ENCODE measurements at regions not wholly inside any gene's neighbourhood (a gene's known extent, or its start where the extent isn't known, plus 50 kb on each side); places are given as distances from the start of the nearest gene placed in this dataset. TPM values are rescaled to one million over a fixed set of nuclear protein-coding genes. Genes with fewer than 3 reads are reported as not detected.

DNA sequence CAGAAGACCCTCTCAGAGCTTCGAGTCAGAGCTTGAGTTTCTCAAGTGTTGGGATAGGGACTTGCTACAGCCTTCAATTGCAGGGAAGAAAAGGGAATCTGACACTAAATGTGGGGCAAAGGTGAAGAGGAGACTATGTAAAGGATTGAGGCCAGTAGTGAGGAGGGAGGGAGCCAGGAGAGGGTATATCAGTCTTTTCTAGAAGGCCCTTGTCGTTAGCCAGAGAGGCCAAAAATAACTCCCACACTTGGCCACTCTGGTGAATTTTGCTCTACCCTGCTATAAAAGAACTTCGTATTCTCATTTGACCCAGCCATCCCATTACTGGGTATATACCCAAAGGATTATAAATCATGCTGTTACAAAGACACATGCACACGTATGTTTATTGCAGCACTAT lies 162.0 kb downstream of the MDFIC start:
- WGBS, 2 experiments (ENCODE audit: low coverage in 1 of 2, low lambda C conversion rate in 2 of 2, missing lambda C conversion rate in 2 of 2): 72 to 86% methylated on average over 4 of the region's 4 CpGs
- Histone ChIP-seq H3F3A (ENCODE audit: insufficient read depth) (0 out of 2 replicates have a peak, but pooled peaks cover 7% of the 10 kb centered on the region), H3K27me3 (replicated peaks; ENCODE audit: insufficient read depth) (no peaks in the 10 kb centered on the region), H3K79me2 (ENCODE audit: insufficient read depth) (no peaks in the 10 kb centered on the region), H3K9me2 (ENCODE audit: insufficient read depth) (no peaks in the 10 kb centered on the region), H4K20me1 (ENCODE audit: insufficient read depth) (no peaks in the 10 kb centered on the region), H3K9me3 (ENCODE audit: low read depth) (no peaks in the 10 kb centered on the region), H3K4me2 (ENCODE audit: unreplicated experiment) (no peak overlapping the region), H3K4me3 (no peak overlapping the region), H3K27ac (no peak overlapping the region), H2AFZ (no peak overlapping the region), H3K36me3 (ENCODE audit: low read depth) (no peaks in the 10 kb centered on the region), H3K9ac (no peak overlapping the region), H3K4me1 (ENCODE audit: insufficient read depth) (peaks cover 16% of the 10 kb centered on the region)
- no peak for DNase-seq
- in situ Hi-C loops (cut with MboI): no loop called here
- TF ChIP-seq EZH2phosphoT487 (IDR thresholded peaks at IDR 0.05; ENCODE audit: insufficient read depth, low read depth) (no peak), EZH2 (IDR thresholded peaks at IDR 0.05; ENCODE audit: insufficient read depth, poor library complexity, severe bottlenecking) (no peak)

DNA sequence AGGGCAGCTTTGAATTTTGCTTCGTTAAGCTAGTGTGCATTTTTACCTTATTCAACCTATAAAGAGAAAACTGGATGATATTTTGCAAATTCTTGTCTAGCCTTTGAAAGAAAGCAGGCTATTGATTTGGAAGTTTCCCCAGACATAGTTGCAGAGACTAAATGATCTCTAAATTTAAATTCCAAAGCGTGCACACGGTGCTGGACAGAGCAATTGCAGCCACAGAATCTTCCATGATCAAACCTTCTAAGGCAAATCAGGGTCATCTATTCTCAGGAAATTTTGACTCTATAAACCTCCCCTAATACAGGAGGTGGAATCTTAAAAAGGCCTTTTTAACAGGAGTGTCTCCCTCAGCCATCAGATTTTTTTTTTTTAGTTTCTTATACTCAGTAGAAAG lies 159.9 kb downstream of the MDFIC start:
- H3K79me2 ChIP-seq (ENCODE audit: insufficient read depth): no peaks in the 10 kb centered on the region
- no peaks in the 10 kb centered on the region for H3F3A ChIP-seq (ENCODE audit: insufficient read depth)
- 60 to 62% methylated on average over 3 of the region's 3 CpGs for WGBS, 2 experiments (ENCODE audit: low coverage in 1 of 2, low lambda C conversion rate in 2 of 2, missing lambda C conversion rate in 2 of 2)
- DNase-seq: no peak
- H3K9me3 ChIP-seq (ENCODE audit: low read depth): no peaks in the 10 kb centered on the region
- in situ Hi-C loops (cut with MboI): no loop called here
- TF ChIP-seq EZH2 (IDR thresholded peaks at IDR 0.05; ENCODE audit: insufficient read depth, poor library complexity, severe bottlenecking): no peak
- TF ChIP-seq EZH2phosphoT487 (IDR thresholded peaks at IDR 0.05; ENCODE audit: insufficient read depth, low read depth): no peak
- H4K20me1 ChIP-seq (ENCODE audit: insufficient read depth): no peaks in the 10 kb centered on the region
- H3K27me3 ChIP-seq (replicated peaks; ENCODE audit: insufficient read depth): no peaks in the 10 kb centered on the region
- no peak overlapping the region for H3K9ac ChIP-seq
- H3K9me2 ChIP-seq (ENCODE audit: insufficient read depth): no peaks in the 10 kb centered on the region
- no peak overlapping the region for H3K4me2 ChIP-seq (ENCODE audit: unreplicated experiment)
- no peak overlapping the region for H3K4me3 ChIP-seq
- H3K27ac ChIP-seq: no peak overlapping the region
- no peaks in the 10 kb centered on the region for H3K4me1 ChIP-seq (ENCODE audit: insufficient read depth)
- no peak overlapping the region for H2AFZ ChIP-seq
- H3K36me3 ChIP-seq (ENCODE audit: low read depth): no peaks in the 10 kb centered on the region

DNA sequence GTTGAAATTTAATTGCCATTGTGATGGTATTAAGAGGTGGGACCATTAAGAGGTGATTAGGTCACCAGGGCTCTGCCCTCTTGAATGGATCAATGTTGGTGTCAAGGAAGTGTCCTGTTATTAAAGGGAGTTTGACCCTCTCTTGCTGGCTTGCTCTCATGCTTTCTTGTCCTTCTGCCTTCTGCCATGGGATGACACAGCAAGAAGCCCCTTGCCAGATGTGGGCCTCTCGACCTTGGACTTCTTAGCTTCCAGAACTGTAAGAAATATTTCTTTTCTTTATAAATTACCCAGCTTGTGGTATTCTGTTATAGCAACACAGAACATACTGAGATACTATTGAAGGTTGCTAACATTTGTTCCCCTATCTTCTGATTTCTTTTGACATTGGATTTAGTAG lies 157.0 kb downstream of the MDFIC start:
- Histone ChIP-seq H3K4me2 (ENCODE audit: unreplicated experiment) (no peak overlapping the region), H3K27me3 (replicated peaks; ENCODE audit: insufficient read depth) (no peaks in the 10 kb centered on the region), H3K4me1 (ENCODE audit: insufficient read depth) (no peaks in the 10 kb centered on the region), H3K79me2 (ENCODE audit: insufficient read depth) (no peaks in the 10 kb centered on the region), H2AFZ (no peak overlapping the region), H4K20me1 (ENCODE audit: insufficient read depth) (no peaks in the 10 kb centered on the region), H3K27ac (no peak overlapping the region), H3K36me3 (ENCODE audit: low read depth) (no peaks in the 10 kb centered on the region), H3K9ac (no peak overlapping the region), H3K9me3 (ENCODE audit: low read depth) (no peaks in the 10 kb centered on the region), H3F3A (ENCODE audit: insufficient read depth) (no peaks in the 10 kb centered on the region), H3K4me3 (no peak overlapping the region), H3K9me2 (ENCODE audit: insufficient read depth) (no peaks in the 10 kb centered on the region)
- WGBS, 2 experiments (ENCODE audit: low coverage in 1 of 2, low lambda C conversion rate in 2 of 2, missing lambda C conversion rate in 2 of 2): 64 to 88% methylated on average over 1 of the region's 1 CpG
- no peak for TF ChIP-seq EZH2phosphoT487 (IDR thresholded peaks at IDR 0.05; ENCODE audit: insufficient read depth, low read depth)
- TF ChIP-seq EZH2 (IDR thresholded peaks at IDR 0.05; ENCODE audit: insufficient read depth, poor library complexity, severe bottlenecking): no peak
- in situ Hi-C loops (cut with MboI): no loop called here
- DNase-seq: no peak

DNA sequence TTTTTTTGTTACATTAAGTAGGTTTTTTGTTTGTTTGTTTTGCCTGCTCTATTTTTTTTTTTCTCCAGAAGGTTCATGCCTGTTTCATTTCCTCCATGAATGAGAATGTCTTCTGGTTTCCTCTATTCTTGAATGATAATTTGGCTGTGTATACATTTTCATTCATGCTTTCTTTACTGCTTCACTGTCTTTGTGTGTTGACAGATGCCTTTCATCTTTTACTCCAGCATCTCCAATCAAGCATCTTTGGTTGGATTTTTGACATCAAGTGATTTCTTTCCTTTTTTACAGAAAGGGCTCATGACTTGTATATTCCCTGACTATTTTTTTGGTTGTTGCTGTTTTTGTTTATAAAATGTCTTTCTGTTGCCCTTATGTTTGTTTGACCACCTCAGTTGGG lies 156.5 kb downstream of the MDFIC start:
- DNase-seq: no peak
- no peaks in the 10 kb centered on the region for H3F3A ChIP-seq (ENCODE audit: insufficient read depth)
- H3K79me2 ChIP-seq (ENCODE audit: insufficient read depth): no peaks in the 10 kb centered on the region
- H3K9me2 ChIP-seq (ENCODE audit: insufficient read depth): no peaks in the 10 kb centered on the region
- H2AFZ ChIP-seq: no peak overlapping the region
- no peak overlapping the region for H3K27ac ChIP-seq
- no peaks in the 10 kb centered on the region for H3K36me3 ChIP-seq (ENCODE audit: low read depth)
- TF ChIP-seq EZH2phosphoT487 (IDR thresholded peaks at IDR 0.05; ENCODE audit: insufficient read depth, low read depth): no peak
- TF ChIP-seq EZH2 (IDR thresholded peaks at IDR 0.05; ENCODE audit: insufficient read depth, poor library complexity, severe bottlenecking): no peak
- no peak overlapping the region for H3K4me2 ChIP-seq (ENCODE audit: unreplicated experiment)
- H3K4me3 ChIP-seq: no peak overlapping the region
- H3K9ac ChIP-seq: no peak overlapping the region
- no peaks in the 10 kb centered on the region for H4K20me1 ChIP-seq (ENCODE audit: insufficient read depth)
- no peaks in the 10 kb centered on the region for H3K27me3 ChIP-seq (replicated peaks; ENCODE audit: insufficient read depth)
- no peaks in the 10 kb centered on the region for H3K9me3 ChIP-seq (ENCODE audit: low read depth)
- in situ Hi-C loops (cut with MboI): no loop called here
- H3K4me1 ChIP-seq (ENCODE audit: insufficient read depth): no peaks in the 10 kb centered on the region

DNA sequence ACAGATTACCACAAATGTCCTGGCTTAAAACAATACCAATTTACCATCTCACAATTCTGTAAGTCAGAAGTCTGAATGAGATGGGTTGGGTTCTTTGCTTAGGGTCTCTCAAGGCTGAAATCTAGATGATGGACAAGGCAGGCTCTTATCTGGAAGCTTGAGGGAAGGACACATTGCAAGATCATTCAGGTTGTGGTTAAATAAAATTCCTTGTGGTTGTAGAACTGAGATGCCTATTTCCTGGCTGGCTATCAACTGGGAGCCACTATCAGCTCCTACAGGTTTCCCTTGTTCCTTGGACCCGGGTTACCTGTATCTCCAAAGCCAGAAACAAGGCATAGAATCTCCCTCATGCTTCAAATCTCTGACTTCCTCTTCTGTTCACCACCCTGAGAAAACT lies 148.4 kb downstream of the MDFIC start:
- Histone ChIP-seq H3K9me3 (ENCODE audit: low read depth) (no peaks in the 10 kb centered on the region), H3K27ac (no peak overlapping the region), H3F3A (ENCODE audit: insufficient read depth) (no peaks in the 10 kb centered on the region), H4K20me1 (ENCODE audit: insufficient read depth) (no peaks in the 10 kb centered on the region), H3K36me3 (ENCODE audit: low read depth) (no peaks in the 10 kb centered on the region), H2AFZ (no peak overlapping the region), H3K4me3 (no peak overlapping the region), H3K4me1 (ENCODE audit: insufficient read depth) (no peaks in the 10 kb centered on the region), H3K4me2 (ENCODE audit: unreplicated experiment) (no peak overlapping the region), H3K27me3 (replicated peaks; ENCODE audit: insufficient read depth) (no peaks in the 10 kb centered on the region), H3K9me2 (ENCODE audit: insufficient read depth) (no peaks in the 10 kb centered on the region), H3K9ac (no peak overlapping the region), H3K79me2 (ENCODE audit: insufficient read depth) (no peaks in the 10 kb centered on the region)
- in situ Hi-C loops (cut with MboI): no loop called here
- WGBS, 2 experiments (ENCODE audit: low coverage in 1 of 2, low lambda C conversion rate in 2 of 2, missing lambda C conversion rate in 2 of 2): 81 to 88% methylated on average over 1 of the region's 1 CpG
- TF ChIP-seq EZH2 (IDR thresholded peaks at IDR 0.05; ENCODE audit: insufficient read depth, poor library complexity, severe bottlenecking) (no peak), EZH2phosphoT487 (IDR thresholded peaks at IDR 0.05; ENCODE audit: insufficient read depth, low read depth) (no peak)
- no peak for DNase-seq

Small RNAs in the stretch of these regions (small RNA-seq; reads per million reads assigned to genes)
- not detected for gene RF00019 (ENCODE audit: low read depth, low replicate concordance)
- not detected for gene SNORA25B (ENCODE audit: low read depth, low replicate concordance)

Data from GM23248 (cell line).